IgD-negative memory B cell (primary cell): ENCODE measurements at regions not wholly inside any gene's neighbourhood (a gene's known extent, or its start where the extent isn't known, plus 50 kb on each side); places are given as distances from the start of the nearest gene placed in this dataset.
"Not testable (repeated sequence)": the region's sequence is repeated elsewhere in the genome, so short reads cannot be mapped to it uniquely, and the experiment has no call there.

Experiments
- H3K27ac Mint-ChIP-seq, 3 donors: one replicate each; pipeline ENCODE4 v1.8.0; 2020 to 2022; ENCODE audit warnings: mild to moderate bottlenecking in 3 of 3, mixed read lengths in 3 of 3, moderate library complexity in 1 of 3
- H3K27me3 Mint-ChIP-seq: one replicate; pipeline ENCODE4 v1.8.0; 2021; ENCODE audit warnings: mixed read lengths
- H3K36me3 Mint-ChIP-seq: one replicate; pipeline ENCODE4 v1.8.0; 2020; ENCODE audit warnings: mild to moderate bottlenecking, mixed read lengths
- H3K4me1 Mint-ChIP-seq, 3 donors: one replicate each; pipeline ENCODE4 v1.8.0; 2020 to 2022; ENCODE audit warnings: mixed read lengths in 3 of 3, mild to moderate bottlenecking in 1 of 3
- H3K4me3 Mint-ChIP-seq, 4 donors: one replicate each; pipeline ENCODE4 v1.8.0; 2020 to 2022; ENCODE audit warnings: mild to moderate bottlenecking in 4 of 4, mixed read lengths in 4 of 4, moderate library complexity in 3 of 4
- H3K9me3 Mint-ChIP-seq, 3 donors: one replicate each; pipeline ENCODE4 v1.8.0; 2020 to 2021; ENCODE audit warnings: mixed read lengths in 3 of 3, mild to moderate bottlenecking in 1 of 3

DNA sequence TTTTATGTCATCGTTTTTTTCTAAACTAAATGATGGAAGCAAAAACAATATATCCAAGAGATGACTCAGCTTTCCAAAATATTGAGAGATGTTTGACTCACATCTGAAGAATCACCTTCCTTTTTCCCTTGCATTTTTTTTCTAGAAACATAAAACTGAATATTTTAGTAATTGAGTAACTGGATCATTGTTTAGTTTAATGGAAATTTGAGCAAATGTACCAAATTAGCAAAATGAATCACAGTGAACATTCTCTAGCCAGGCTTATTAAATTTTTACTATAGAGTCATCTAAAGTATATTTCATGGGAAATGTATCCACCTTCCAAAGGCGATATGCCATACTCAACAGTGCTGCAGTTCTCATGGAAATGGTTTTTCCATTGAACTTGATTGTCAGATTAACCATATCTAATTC is 145.5 kb downstream of the TENT5A start:
- Mint-ChIP-seq H3K9me3 (peaks cover 0 to 5% (median 2%) of the 10 kb centered on the region in 3 donors), H3K36me3 (no peaks in the 10 kb centered on the region), H3K27me3 (no peaks in the 10 kb centered on the region), H3K4me3 (no peak overlapping the region), H3K4me1 (no peaks in the 10 kb centered on the region), H3K27ac (no peak overlapping the region)

DNA sequence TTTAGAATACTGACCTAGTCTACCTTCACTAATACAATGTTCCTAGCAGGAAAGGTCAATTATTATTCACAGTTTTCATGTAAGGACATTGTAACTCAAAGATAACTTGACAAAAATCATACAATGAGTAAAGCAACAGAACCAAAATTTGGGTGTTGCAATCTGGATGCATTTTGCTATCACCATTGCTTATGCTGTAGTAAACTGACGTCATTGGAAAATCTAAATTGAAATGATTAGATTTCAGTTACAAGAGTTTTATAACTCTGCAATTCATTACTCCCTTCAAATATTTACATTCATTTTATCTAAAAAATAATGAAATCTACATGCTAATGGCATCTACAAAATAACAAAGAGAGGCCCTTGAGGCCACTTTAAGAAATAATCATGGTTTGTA is 147.0 kb downstream of the TENT5A start:
- Mint-ChIP-seq H3K36me3 (no peaks in the 10 kb centered on the region), H3K4me3 (no peak overlapping the region), H3K4me1 (peaks cover 0 to 2% (median 0%) of the 10 kb centered on the region in 3 donors), H3K27me3 (no peaks in the 10 kb centered on the region), H3K9me3 (peaks cover 0 to 5% (median 2%) of the 10 kb centered on the region in 3 donors), H3K27ac (no peak overlapping the region)

DNA sequence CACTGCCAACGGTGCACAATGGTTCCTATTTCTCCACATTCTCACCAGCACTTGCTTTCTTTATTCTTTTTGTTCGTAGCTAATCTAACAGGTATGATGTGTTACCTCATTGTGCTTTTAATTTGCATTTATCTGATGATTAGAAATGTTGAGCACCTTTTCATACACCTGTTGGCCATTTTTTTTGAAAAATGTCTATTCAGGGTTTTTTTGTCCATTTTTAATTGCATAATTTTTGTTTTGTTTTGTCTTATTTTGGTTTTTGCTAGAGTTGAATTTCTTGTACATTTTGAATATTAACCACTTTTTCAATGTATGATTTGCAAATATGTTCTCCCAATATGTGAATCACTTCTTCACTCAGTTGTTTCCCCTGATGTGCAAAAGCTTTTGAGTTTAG is 150.6 kb downstream of the TENT5A start:
- Mint-ChIP-seq H3K4me1 (peaks cover 0 to 4% (median 0%) of the 10 kb centered on the region in 3 donors), H3K9me3 (peaks cover 0 to 5% (median 2%) of the 10 kb centered on the region in 3 donors)

DNA sequence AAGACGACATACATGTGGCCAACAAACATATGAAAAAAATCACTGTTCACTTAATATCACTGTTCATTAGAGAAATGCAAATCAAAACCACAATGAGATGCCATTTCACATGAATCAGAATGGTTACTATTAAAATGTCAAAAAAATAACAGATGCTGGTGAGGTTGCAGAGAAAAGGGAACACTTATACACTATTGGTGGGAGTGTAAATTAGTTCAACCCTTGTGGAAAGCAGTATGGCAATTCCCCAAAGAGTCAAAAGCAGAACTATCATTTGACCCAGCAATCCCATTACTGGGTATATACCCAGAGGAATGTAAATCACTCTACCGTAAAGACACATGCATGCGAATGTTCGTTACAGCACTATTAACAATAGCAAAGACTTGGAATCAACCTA is 152.0 kb downstream of the TENT5A start:
- H3K4me1 Mint-ChIP-seq, H3K27me3 Mint-ChIP-seq, H3K4me3 Mint-ChIP-seq, H3K36me3 Mint-ChIP-seq, H3K27ac Mint-ChIP-seq, H3K9me3 Mint-ChIP-seq: not testable (repeated sequence)

More for the DNA sequence above, 150.6 kb downstream of the TENT5A start:
- Mint-ChIP-seq H3K4me3 (no peak overlapping the region), H3K36me3 (no peaks in the 10 kb centered on the region), H3K27me3 (no peaks in the 10 kb centered on the region), H3K27ac (no peak overlapping the region)

DNA sequence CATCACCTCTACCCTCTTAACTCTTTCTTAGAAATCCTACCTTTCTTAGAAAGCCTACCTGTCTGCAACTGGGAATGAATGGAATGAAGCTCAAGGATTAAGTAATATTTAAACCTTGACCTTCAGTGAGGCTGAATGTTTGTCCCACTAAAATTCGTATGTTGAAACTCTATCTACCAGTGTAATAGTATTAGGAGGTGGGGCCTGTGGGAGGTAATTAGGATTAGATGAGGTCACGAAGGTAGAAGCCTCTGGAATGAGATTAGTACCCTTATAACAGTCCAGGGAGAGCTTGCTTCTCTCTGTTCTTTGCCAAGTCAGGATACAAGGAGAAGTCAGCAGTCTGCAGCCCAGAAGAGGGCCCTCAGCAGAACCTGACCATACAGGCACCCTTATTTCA is 158.0 kb downstream of the TENT5A start:
- H3K27ac Mint-ChIP-seq = no peak overlapping the region
- H3K27me3 Mint-ChIP-seq = no peaks in the 10 kb centered on the region
- peaks cover 0 to 3% (median 1%) of the 10 kb centered on the region in 3 donors for H3K9me3 Mint-ChIP-seq
- H3K4me3 Mint-ChIP-seq = peak overlapping the region in 1 of 4 donors; percentile 11
- H3K36me3 Mint-ChIP-seq = no peaks in the 10 kb centered on the region
- H3K4me1 Mint-ChIP-seq = no peaks in the 10 kb centered on the region

DNA sequence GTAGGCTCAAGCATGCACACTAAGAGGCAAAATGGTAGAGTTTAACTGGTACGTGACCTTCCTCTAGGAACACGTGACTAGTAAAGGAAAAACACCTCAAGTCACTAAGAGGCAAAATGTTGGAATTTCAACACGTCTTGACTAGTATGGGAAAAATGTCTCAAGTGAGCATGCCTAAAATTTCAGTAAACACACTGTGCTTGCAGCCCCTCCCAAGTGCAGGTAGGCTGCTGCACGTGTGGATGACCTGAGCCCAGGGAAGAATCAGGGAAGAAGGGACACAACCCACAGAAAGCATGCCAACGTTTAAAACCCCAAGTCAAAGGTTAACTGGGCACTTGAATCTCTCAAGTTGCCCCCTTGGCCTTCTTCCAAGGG is 162.2 kb downstream of the TENT5A start:
- no peak overlapping the region for H3K27ac Mint-ChIP-seq
- no peaks in the 10 kb centered on the region for H3K27me3 Mint-ChIP-seq
- H3K4me3 Mint-ChIP-seq = no peak overlapping the region
- H3K36me3 Mint-ChIP-seq = no peaks in the 10 kb centered on the region
- H3K4me1 Mint-ChIP-seq = no peaks in the 10 kb centered on the region
- peaks cover 0 to 5% (median 2%) of the 10 kb centered on the region in 3 donors for H3K9me3 Mint-ChIP-seq

DNA sequence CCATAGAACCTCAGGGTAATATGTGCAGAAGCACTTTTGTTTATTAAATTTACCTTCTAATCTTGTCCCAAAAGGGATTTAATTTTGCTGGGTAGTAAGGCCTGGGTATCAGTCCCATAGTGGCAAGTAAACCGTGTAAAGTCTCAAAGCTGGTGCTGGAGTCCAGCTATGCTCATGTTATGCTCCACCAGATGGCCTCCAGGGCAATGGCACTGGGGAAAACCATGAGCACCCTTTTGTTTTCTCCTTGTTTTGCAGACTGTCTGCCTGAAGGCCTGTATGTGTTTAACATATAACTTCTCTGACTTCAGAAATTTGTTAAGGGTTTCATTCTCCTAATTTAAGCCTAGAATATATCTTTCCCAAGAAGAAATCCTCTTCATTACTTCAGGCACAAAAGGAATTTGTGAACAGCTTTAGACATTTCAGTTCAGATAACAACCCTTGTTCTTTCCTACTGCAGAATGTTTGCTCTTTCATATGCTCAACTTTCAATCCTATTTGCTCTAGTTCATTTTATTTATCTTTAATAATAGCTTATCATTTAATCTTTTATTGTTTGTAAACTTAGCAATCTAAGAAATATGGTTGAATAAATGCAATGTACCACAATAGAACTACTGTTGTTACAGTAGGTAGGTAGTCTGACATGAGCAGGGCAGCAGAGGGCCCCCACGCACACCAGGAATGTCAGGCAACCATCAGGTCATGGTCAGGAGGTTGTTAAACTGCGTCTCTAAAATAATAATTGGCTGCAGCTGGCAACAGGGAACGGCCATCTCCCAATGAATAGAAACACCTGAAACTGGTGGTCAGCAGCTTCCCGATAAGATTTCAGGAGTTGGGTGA is 162.8 kb downstream of the TENT5A start:
- peaks cover 0 to 5% (median 2%) of the 10 kb centered on the region in 3 donors for H3K9me3 Mint-ChIP-seq
- no peak overlapping the region for H3K4me3 Mint-ChIP-seq
- H3K4me1 Mint-ChIP-seq = no peaks in the 10 kb centered on the region
- H3K36me3 Mint-ChIP-seq = no peaks in the 10 kb centered on the region
- H3K27me3 Mint-ChIP-seq = no peaks in the 10 kb centered on the region
- H3K27ac Mint-ChIP-seq = no peak overlapping the region

DNA sequence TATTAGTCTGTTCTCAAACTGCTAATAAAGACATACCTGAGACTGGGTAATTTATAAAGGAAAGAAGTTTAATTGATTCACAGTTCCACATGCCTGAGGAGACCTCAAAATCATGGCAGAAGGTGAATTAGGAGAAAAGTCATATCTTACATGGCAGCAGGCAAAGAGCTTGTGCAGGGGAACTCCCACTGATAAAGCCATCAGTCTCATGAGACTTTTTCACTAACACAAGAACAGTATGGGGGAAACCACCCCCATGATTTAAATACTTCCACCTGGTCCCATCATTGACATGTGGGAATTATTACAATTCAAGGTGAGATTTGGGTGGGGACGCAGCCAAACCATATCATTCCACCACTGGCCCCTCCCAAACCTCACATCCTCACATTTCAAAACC is 166.8 kb downstream of the TENT5A start:
- not testable (repeated sequence) for H3K36me3 Mint-ChIP-seq, H3K27me3 Mint-ChIP-seq, H3K4me3 Mint-ChIP-seq, H3K9me3 Mint-ChIP-seq, H3K27ac Mint-ChIP-seq, H3K4me1 Mint-ChIP-seq

DNA sequence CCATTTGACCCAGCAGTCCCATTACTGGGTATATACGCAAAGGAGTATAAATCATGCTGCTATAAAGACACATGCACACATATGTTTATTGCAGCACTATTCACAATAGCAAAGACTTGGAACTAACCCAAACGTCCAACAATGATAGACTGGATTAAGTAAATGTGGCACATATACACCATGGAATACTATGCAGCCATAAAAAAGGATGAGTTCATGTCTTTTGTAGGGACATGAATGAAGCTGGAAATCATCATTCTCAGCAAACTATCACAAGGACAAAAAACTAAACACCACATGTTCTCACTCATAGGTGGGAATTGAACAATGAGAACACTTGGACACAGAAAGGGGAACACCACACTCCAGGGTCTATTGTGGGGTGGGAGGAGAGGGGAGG is 168.3 kb downstream of the TENT5A start:
- H3K4me1 Mint-ChIP-seq, H3K27ac Mint-ChIP-seq, H3K9me3 Mint-ChIP-seq, H3K36me3 Mint-ChIP-seq, H3K27me3 Mint-ChIP-seq, H3K4me3 Mint-ChIP-seq: not testable (repeated sequence)

DNA sequence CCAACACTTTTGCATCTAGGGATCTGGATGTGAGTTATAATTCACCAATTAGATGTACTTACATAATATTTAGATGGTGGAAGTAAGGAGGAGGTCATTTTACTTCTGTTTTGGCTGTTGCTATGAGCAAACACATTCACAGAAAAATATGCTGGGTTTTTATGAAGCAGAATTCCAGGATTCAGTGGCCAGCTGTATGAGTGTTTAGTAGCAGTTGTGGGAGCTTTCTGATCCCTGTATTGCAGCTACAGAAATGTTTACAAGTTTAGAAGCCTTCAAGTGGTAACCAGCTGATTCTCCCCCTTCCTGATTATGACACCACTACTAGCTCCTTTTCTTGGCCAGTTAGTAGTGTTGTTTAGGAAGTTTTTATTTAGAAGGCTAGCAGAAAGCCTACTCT is 177.0 kb downstream of the TENT5A start:
- Mint-ChIP-seq H3K4me3 (no peak overlapping the region), H3K36me3 (no peaks in the 10 kb centered on the region), H3K27ac (no peak overlapping the region), H3K9me3 (peaks cover 0 to 5% (median 0%) of the 10 kb centered on the region in 3 donors), H3K4me1 (no peaks in the 10 kb centered on the region), H3K27me3 (no peaks in the 10 kb centered on the region)

DNA sequence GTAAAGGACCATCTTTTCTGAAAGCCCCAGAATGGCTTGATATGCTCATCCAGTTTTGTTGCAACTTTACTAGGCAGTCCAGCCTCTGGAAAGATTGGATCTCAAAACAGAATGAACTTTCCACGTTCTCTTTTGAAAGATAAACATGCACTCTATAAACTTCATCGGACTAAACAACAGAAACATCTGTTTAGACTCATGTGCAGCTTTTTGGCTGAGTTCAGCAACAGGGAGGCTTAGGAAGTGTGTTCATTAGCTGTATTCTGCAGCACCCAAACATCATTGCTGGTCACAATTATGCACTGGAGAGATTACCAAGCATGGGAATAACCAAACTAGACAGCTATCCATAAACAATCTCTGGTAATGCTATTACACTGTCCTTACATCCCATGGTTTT is 180.5 kb downstream of the TENT5A start:
- Mint-ChIP-seq H3K4me1 (no peaks in the 10 kb centered on the region), H3K9me3 (peaks cover 0 to 4% (median 0%) of the 10 kb centered on the region in 3 donors), H3K27me3 (no peaks in the 10 kb centered on the region), H3K36me3 (no peaks in the 10 kb centered on the region), H3K4me3 (no peak overlapping the region), H3K27ac (no peak overlapping the region)

DNA sequence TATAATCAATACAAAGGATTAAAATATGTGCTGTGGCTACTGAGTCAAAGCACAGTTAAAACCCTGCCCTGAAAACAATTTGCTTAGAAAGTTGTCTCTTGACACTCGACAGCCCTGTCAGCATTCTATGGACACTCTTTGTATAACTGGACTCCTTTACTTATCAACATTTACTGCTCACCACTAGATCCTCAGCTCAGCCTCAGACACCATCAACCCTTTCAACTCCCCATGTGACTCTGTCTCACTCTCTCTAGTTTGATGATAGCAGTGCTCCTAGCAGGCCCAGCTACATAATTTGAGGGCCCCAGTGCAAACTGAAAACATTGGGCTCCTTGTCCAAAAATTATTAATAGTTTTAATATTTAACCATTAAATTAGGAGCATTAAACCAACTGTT is 181.8 kb downstream of the TENT5A start:
- no peak overlapping the region for H3K27ac Mint-ChIP-seq
- no peak overlapping the region for H3K4me3 Mint-ChIP-seq
- no peaks in the 10 kb centered on the region for H3K27me3 Mint-ChIP-seq
- H3K36me3 Mint-ChIP-seq = no peaks in the 10 kb centered on the region
- peaks cover 0 to 2% (median 0%) of the 10 kb centered on the region in 3 donors for H3K9me3 Mint-ChIP-seq
- no peaks in the 10 kb centered on the region for H3K4me1 Mint-ChIP-seq

DNA sequence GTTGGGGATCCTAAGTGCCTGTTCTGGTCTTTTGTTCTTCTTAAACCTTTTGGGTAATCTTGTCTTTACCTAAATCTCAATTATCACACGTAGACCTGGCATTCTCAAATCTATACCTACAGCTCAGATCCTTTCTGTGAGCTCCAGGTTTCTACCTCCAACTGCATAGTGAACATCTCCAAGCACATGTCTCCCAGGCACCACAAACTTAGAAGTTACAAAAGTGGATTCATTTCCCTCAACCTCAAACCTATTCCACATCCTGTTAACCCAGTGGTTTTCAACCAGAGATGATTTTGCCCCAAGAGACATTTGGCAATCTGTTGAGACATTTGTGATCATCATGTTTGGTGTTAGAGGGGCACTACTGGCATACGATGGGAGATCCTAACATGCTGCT is 183.5 kb downstream of the TENT5A start:
- Mint-ChIP-seq H3K9me3 (peaks cover 0 to 2% (median 0%) of the 10 kb centered on the region in 3 donors), H3K4me3 (no peak overlapping the region), H3K27ac (no peak overlapping the region)

DNA sequence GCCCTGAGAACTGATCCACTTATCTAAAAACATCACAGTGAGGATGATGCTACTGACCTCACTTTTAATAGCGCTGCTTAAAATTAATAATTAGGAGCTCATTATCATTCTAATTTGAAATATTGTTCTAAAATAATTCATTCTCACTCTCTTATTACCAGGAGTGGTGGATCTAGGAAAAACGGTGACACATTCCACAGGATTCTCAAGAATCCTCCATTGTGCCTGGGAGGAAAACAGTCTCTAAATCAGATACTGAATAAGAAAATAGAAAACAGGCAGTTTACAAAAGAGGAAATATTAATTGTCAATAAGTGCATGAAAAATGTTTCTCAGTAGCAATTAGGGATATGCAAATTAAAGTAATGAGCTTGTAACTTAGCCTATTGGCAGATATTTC is 187.4 kb downstream of the TENT5A start:
- Mint-ChIP-seq H3K4me3 (no peak overlapping the region), H3K9me3 (no peaks in the 10 kb centered on the region), H3K36me3 (no peaks in the 10 kb centered on the region), H3K4me1 (no peaks in the 10 kb centered on the region), H3K27ac (no peak overlapping the region), H3K27me3 (no peaks in the 10 kb centered on the region)

More for the DNA sequence above, 183.5 kb downstream of the TENT5A start:
- Mint-ChIP-seq H3K27me3 (no peaks in the 10 kb centered on the region), H3K4me1 (no peaks in the 10 kb centered on the region), H3K36me3 (no peaks in the 10 kb centered on the region)

DNA sequence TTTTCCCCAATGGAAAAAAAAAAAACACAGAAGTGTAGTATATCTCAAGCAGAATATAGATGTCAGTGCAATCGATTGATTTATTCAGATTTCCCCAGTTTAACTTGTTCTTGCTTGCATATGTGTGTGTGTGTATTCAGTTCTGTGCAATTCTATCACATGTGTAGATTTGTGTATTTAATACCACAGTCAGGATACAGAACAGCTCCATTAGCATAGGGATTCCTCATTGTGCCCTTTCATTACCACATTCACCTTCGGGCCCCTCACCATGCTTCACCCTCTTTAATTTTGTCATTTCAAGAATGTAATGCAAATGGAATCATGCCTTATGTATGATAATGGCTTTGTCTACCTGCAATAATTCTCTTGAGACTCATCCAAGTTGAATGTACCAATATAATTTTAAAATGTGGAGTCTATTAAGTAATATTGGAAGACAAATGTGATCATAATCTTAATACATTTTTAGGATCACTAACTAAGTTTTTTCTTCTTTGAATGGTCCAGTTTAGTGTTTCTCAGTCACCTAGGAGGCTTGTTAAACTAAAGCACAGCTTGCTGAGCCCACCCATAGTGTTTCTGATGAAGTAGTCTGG is 187.9 kb downstream of the TENT5A start:
- H3K27me3 Mint-ChIP-seq = no peaks in the 10 kb centered on the region
- no peaks in the 10 kb centered on the region for H3K4me1 Mint-ChIP-seq
- no peak overlapping the region for H3K27ac Mint-ChIP-seq
- H3K36me3 Mint-ChIP-seq = no peaks in the 10 kb centered on the region
- no peaks in the 10 kb centered on the region for H3K9me3 Mint-ChIP-seq
- H3K4me3 Mint-ChIP-seq = no peak overlapping the region

DNA sequence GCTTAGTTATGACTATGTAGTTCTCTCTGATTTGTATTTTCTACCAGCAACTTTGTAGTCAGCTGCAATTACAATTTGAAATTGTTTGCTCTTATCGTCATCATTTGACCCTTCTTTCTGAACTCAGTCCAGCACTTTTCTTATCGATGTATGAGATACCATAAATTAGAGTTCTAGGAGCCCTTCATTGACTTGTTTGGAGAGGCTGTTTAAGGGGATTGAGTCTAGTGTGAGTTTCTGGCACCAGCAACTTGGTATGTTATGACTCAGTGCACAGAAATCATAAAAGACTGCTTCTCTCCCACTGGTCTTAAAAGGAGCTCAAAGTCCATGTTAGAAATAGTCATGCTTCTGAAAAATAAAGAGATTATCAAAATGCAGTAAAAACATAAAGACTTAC is 190.3 kb downstream of the TENT5A start:
- H3K4me3 Mint-ChIP-seq = no peak overlapping the region
- no peaks in the 10 kb centered on the region for H3K27me3 Mint-ChIP-seq
- H3K4me1 Mint-ChIP-seq = no peaks in the 10 kb centered on the region
- no peaks in the 10 kb centered on the region for H3K36me3 Mint-ChIP-seq
- no peak overlapping the region for H3K27ac Mint-ChIP-seq
- no peaks in the 10 kb centered on the region for H3K9me3 Mint-ChIP-seq
